DND-41 (cell line): ENCODE measurements at regions not wholly inside any gene's neighbourhood (a gene's known extent, or its start where the extent isn't known, plus 50 kb on each side); places are given as distances from the start of the nearest gene placed in this dataset.
A peak's percentile ranks its signal among the peaks of the same experiment; 100 is the strongest.

Experiments used
- EZH2 ChIP-seq: IDR thresholded peaks from 3 replicates; pipeline ENCODE4 v1.6.1; 2012; ENCODE audit warnings: borderline replicate concordance, low read depth, mild to moderate bottlenecking, moderate library complexity, low read length, inconsistent platforms; ENCODE audit not compliant: severe bottlenecking
- TF ChIP-seq, protein P1 (sequence below): IDR thresholded peaks from 2 replicates; pipeline ENCODE4 v1.5.1; 2012; ENCODE audit warnings: borderline replicate concordance, low read length, moderate library complexity, mild to moderate bottlenecking; ENCODE audit not compliant: poor library complexity, severe bottlenecking; ENCODE audit errors: extremely low read depth

DNA sequence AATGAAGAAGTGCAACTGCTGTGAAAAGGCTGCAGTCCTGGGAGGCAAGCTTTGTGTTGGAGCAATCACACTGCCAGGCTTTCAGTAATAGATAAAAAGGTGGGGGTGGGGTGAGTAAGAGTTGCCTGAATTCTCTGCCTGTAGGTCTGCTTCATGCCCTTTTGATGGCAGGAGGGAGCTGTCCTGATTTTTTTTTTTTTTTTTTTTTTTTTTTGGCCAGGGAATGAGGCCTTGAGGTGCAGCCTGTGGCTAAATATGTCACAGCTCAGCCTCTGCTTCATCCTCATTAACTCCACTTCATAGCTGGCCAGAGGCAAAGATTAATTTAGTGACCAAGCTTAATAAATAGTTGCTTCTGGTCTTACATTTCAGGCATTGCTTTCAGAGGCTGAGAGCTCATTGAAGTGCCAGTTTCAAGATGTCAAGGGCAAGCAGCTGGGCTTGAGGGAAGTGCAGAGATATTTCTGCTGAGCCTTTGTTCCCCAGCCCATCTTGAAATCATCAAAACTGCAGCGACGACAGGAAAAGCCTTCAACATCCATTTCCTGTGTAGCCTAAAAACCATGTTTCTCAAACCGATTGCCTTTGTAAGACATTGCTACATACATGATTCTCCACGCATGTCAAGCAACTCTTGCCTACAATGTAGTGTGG, 134.7 kb downstream of the MACIR start:
- TF ChIP-seq, protein P1, sequence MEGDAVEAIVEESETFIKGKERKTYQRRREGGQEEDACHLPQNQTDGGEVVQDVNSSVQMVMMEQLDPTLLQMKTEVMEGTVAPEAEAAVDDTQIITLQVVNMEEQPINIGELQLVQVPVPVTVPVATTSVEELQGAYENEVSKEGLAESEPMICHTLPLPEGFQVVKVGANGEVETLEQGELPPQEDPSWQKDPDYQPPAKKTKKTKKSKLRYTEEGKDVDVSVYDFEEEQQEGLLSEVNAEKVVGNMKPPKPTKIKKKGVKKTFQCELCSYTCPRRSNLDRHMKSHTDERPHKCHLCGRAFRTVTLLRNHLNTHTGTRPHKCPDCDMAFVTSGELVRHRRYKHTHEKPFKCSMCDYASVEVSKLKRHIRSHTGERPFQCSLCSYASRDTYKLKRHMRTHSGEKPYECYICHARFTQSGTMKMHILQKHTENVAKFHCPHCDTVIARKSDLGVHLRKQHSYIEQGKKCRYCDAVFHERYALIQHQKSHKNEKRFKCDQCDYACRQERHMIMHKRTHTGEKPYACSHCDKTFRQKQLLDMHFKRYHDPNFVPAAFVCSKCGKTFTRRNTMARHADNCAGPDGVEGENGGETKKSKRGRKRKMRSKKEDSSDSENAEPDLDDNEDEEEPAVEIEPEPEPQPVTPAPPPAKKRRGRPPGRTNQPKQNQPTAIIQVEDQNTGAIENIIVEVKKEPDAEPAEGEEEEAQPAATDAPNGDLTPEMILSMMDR = peak; percentile 34
- TF ChIP-seq EZH2 = no peak
